SK-N-SH treated with all-trans-retinoic acid at 6 μM for 48 hours (cell line): ENCODE measurements at regions not wholly inside any gene's neighbourhood (a gene's known extent, or its start where the extent isn't known, plus 50 kb on each side); places are given as distances from the start of the nearest gene placed in this dataset.
A peak's percentile ranks its signal among the peaks of the same experiment; 100 is the strongest.

ENCODE experiments used
- ATAC-seq: fragments of 200-7000 bp; cut with Tn5 transposase; 3 replicates; pipeline ENCODE4 v1.9.1; 2020; ENCODE audit warnings: mild to moderate bottlenecking, moderate library complexity
- ARNTL ChIP-seq: fragments of 450-650 bp; formaldehyde crosslinking; IDR thresholded peaks from 2 replicates; pipeline ENCODE4 v1.5.0; 2020; ENCODE audit warnings: low read depth, mild to moderate bottlenecking, moderate library complexity, borderline replicate concordance
- BACH2 ChIP-seq: fragments of 250-450 bp; sonication (Bioruptor Pico); IDR thresholded peaks from 2 replicates; pipeline ENCODE4 v1.9.0; 2021; ENCODE audit warnings: mild to moderate bottlenecking, borderline replicate concordance
- ESRRG ChIP-seq: fragments of 250-450 bp; sonication (Bioruptor Pico); IDR thresholded peaks from 2 replicates; pipeline ENCODE4 v1.6.1; 2021; ENCODE audit warnings: mild to moderate bottlenecking
- GLIS3 ChIP-seq: fragments of 250-450 bp; sonication (Bioruptor Pico); IDR thresholded peaks from 2 replicates; pipeline ENCODE4 v1.5.0; 2020; ENCODE audit warnings: mild to moderate bottlenecking, moderate library complexity
- OSR1 ChIP-seq: fragments of 250-450 bp; sonication (Bioruptor Pico); IDR thresholded peaks from 2 replicates; pipeline ENCODE4 v1.8.0; 2022; ENCODE audit warnings: moderate library complexity, mild to moderate bottlenecking, inconsistent platforms
- RARB ChIP-seq: fragments of 250-450 bp; sonication (Bioruptor Pico); IDR thresholded peaks from 2 replicates; pipeline ENCODE4 v1.8.0; 2021; ENCODE audit warnings: mild to moderate bottlenecking, moderate library complexity
- TCF4 ChIP-seq: fragments of 250-450 bp; sonication (Bioruptor Pico); IDR thresholded peaks from 2 replicates; pipeline ENCODE4 v1.8.0; 2021; ENCODE audit warnings: mild to moderate bottlenecking, moderate library complexity, borderline replicate concordance
- TOX ChIP-seq: fragments of 250-450 bp; sonication (Bioruptor Pico); IDR thresholded peaks from 2 replicates; pipeline ENCODE4 v1.8.0; 2021; ENCODE audit warnings: mild to moderate bottlenecking, moderate library complexity, borderline replicate concordance
- ZFP3 ChIP-seq: fragments of 250-450 bp; sonication (Bioruptor Pico); IDR thresholded peaks from 2 replicates; pipeline ENCODE4 v1.5.0; 2020; ENCODE audit warnings: mild to moderate bottlenecking, moderate library complexity
- ZNF565 ChIP-seq: fragments of 450-650 bp; formaldehyde crosslinking; conservative IDR thresholded peaks from 2 replicates; pipeline ENCODE4 v1.5.0; 2020; ENCODE audit warnings: low read depth, mild to moderate bottlenecking, moderate library complexity
- ZNF70 ChIP-seq: fragments of 450-650 bp; formaldehyde crosslinking; IDR thresholded peaks from 2 replicates; pipeline ENCODE4 v1.5.0; 2020; ENCODE audit warnings: mild to moderate bottlenecking, moderate library complexity
- ZNF8 ChIP-seq: fragments of 450-650 bp; formaldehyde crosslinking; IDR thresholded peaks from 2 replicates; pipeline ENCODE4 v1.5.0; 2020; ENCODE audit warnings: mild to moderate bottlenecking, moderate library complexity
- TF ChIP-seq, protein P1 (sequence below): fragments of 250-450 bp; sonication (Bioruptor Pico); IDR thresholded peaks from 2 replicates; pipeline ENCODE4 v1.5.1; 2021; ENCODE audit warnings: mild to moderate bottlenecking, moderate library complexity
- TF ChIP-seq, protein P2 (sequence below): fragments of 250-450 bp; sonication (Bioruptor Pico); IDR thresholded peaks from 2 replicates; pipeline ENCODE4 v1.5.1; 2020; ENCODE audit warnings: low read depth, mild to moderate bottlenecking, moderate library complexity
- TF ChIP-seq, protein P3 (sequence below): fragments of 250-450 bp; sonication (Bioruptor Pico); IDR thresholded peaks from 2 replicates; pipeline ENCODE4 v1.8.0; 2021; ENCODE audit warnings: low read depth, mild to moderate bottlenecking, moderate library complexity, borderline replicate concordance
- TF ChIP-seq, protein P4 (sequence below): fragments of 250-450 bp; sonication (Bioruptor Pico); IDR thresholded peaks from 2 replicates; pipeline ENCODE4 v1.8.0; 2020; ENCODE audit warnings: mild to moderate bottlenecking, moderate library complexity, borderline replicate concordance

DNA sequence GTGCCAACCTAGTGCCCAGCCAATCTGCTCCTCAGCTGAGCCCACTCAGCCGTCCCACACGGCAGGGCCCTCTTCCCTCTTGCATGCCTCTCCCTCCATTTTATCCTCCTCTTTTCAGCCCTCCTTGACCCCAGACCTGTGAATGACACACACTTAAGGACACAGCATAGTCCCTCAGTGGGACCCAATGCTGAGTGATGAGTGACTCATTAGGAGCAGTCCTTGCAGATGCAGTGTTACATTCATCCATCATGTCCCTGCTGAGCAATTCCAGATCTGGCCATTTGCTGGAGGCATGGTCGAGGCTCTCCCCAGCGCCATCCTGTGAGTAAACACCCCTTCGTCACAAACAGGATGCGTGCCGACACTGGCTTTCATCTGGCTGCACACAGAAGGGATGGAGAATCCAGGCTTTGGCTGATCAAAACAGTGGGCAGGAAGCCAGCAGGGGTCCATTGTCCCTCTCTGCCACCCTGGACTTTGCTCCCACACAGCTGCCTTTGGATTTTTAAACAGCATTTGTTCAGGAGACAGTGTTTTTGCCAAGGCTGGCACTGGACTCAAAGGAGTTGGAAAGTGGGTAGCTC is 122.6 kb downstream of the AXIN2 start:
- TF ChIP-seq, protein P1, sequence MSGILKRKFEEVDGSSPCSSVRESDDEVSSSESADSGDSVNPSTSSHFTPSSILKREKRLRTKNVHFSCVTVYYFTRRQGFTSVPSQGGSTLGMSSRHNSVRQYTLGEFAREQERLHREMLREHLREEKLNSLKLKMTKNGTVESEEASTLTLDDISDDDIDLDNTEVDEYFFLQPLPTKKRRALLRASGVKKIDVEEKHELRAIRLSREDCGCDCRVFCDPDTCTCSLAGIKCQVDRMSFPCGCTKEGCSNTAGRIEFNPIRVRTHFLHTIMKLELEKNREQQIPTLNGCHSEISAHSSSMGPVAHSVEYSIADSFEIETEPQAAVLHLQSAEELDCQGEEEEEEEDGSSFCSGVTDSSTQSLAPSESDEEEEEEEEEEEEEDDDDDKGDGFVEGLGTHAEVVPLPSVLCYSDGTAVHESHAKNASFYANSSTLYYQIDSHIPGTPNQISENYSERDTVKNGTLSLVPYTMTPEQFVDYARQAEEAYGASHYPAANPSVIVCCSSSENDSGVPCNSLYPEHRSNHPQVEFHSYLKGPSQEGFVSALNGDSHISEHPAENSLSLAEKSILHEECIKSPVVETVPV: no peak
- TF ChIP-seq ZNF70 (CRISPR knock-in tag) (no peak), ESRRG (no peak), TOX (CRISPR knock-in tag) (no peak), ARNTL (no peak), BACH2 (CRISPR knock-in tag) (no peak)
- TF ChIP-seq, protein P2, sequence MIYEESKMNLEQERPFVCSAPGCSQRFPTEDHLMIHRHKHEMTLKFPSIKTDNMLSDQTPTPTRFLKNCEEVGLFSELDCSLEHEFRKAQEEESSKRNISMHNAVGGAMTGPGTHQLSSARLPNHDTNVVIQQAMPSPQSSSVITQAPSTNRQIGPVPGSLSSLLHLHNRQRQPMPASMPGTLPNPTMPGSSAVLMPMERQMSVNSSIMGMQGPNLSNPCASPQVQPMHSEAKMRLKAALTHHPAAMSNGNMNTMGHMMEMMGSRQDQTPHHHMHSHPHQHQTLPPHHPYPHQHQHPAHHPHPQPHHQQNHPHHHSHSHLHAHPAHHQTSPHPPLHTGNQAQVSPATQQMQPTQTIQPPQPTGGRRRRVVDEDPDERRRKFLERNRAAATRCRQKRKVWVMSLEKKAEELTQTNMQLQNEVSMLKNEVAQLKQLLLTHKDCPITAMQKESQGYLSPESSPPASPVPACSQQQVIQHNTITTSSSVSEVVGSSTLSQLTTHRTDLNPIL: no peak
- TF ChIP-seq, protein P3, sequence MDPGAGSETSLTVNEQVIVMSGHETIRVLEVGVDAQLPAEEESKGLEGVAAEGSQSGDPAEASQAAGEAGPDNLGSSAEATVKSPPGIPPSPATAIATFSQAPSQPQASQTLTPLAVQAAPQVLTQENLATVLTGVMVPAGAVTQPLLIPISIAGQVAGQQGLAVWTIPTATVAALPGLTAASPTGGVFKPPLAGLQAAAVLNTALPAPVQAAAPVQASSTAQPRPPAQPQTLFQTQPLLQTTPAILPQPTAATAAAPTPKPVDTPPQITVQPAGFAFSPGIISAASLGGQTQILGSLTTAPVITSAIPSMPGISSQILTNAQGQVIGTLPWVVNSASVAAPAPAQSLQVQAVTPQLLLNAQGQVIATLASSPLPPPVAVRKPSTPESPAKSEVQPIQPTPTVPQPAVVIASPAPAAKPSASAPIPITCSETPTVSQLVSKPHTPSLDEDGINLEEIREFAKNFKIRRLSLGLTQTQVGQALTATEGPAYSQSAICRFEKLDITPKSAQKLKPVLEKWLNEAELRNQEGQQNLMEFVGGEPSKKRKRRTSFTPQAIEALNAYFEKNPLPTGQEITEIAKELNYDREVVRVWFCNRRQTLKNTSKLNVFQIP (CRISPR knock-in tag): no peak
- peak; percentile 53 for ATAC-seq

DNA sequence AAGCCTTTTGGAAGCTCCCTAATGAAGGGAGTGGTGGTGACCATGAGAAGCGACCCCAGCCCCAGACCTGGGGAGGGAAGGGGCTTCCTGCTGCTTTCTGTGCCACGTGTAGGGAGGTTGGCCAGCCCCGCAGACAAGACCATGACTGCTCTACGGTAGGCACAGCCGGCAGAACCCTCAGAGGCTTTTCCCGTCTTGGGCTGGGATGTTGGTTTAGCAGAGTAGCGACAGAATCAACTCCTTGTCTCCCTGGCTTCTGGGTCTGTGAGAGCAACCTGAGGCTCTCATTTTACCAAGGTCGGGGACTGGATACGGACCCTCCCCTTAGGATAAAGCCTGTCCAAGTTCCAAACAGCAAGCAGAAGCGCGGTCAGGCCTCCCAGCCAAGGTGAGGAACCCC is 123.3 kb downstream of the AXIN2 start:
- TF ChIP-seq, protein P1: no peak
- TF ChIP-seq BACH2 (CRISPR knock-in tag) (no peak), OSR1 (CRISPR knock-in tag) (no peak), ZNF565 (no peak), ZNF70 (CRISPR knock-in tag) (no peak)
- TF ChIP-seq, protein P4, sequence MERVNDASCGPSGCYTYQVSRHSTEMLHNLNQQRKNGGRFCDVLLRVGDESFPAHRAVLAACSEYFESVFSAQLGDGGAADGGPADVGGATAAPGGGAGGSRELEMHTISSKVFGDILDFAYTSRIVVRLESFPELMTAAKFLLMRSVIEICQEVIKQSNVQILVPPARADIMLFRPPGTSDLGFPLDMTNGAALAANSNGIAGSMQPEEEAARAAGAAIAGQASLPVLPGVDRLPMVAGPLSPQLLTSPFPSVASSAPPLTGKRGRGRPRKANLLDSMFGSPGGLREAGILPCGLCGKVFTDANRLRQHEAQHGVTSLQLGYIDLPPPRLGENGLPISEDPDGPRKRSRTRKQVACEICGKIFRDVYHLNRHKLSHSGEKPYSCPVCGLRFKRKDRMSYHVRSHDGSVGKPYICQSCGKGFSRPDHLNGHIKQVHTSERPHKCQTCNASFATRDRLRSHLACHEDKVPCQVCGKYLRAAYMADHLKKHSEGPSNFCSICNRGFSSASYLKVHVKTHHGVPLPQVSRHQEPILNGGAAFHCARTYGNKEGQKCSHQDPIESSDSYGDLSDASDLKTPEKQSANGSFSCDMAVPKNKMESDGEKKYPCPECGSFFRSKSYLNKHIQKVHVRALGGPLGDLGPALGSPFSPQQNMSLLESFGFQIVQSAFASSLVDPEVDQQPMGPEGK (CRISPR knock-in tag): no peak
- TF ChIP-seq, protein P3 (CRISPR knock-in tag): no peak
- ATAC-seq: no peak

DNA sequence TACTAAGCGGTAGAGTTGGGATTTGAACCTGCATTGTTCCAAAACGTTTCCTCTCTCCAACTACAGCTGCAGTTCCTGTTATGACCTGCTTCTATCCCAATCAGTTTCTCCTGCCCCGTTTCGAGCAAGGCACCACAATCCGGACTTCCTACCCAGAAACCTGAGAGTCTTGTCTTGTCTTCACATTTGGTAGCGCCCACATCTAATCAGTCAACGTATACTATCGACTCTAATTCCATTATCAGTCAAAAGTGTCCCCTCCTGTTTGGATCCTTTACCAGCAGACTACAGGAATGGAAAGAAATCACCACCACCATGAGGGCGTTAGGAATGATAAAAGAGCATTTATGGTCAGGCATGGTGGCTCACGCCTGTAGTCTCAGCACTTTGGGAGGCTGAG is 124.6 kb downstream of the AXIN2 start:
- TF ChIP-seq, protein P2: no peak
- TF ChIP-seq TOX (CRISPR knock-in tag) (no peak), ZNF8 (CRISPR knock-in tag) (no peak), RARB (no peak), OSR1 (CRISPR knock-in tag) (no peak), GLIS3 (CRISPR knock-in tag) (no peak), ZFP3 (CRISPR knock-in tag) (no peak)
- no peak for ATAC-seq

DNA sequence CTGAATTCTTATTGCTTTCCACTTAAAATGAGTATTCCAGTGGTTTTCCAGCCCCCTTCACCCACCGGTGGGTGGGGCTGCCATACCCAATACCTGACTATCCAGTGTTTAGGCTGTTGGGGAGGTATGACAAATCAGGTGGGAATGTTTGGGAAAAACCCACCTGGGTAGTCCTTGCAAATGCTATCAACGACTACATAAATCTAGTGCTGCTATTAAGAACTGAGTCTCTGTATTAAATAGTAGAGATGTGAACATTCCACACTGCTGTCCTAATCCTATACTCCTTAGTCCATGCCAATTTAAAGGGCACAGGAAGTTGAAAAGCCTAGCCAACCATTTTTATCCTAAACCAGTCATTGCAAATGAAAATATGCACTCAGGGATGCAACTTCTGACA is 126.6 kb downstream of the AXIN2 start:
- ATAC-seq: no peak

More for the DNA sequence above, 126.6 kb downstream of the AXIN2 start:
- no peak for TF ChIP-seq OSR1 (CRISPR knock-in tag)
- TF ChIP-seq, protein P4 (CRISPR knock-in tag): no peak
- TF ChIP-seq TCF4 (CRISPR knock-in tag): no peak
- TF ChIP-seq ARNTL: no peak
